GM21367 (cell line): ENCODE measurements at regions not wholly inside any gene's neighbourhood (a gene's known extent, or its start where the extent isn't known, plus 50 kb on each side); places are given as distances from the start of the nearest gene placed in this dataset.

Experiments used
- ATAC-seq: cut with Tn5 transposase; IDR thresholded peaks from one replicate; pipeline ENCODE4 v1.9.1; 2021; ENCODE audit not compliant: unreplicated experiment

GRCh38 chr20:57928181-57928967, 218.6 kb upstream of the PMEPA1 start:
- ATAC-seq = no peak

- no peak for ATAC-seq
These were observed 217.6 kb upstream of the PMEPA1 start for GRCh38 chr20:57927376-57927775.

- no peak for ATAC-seq
These were observed 212.9 kb upstream of the PMEPA1 start for GRCh38 chr20:57922706-57923105.

DNA sequence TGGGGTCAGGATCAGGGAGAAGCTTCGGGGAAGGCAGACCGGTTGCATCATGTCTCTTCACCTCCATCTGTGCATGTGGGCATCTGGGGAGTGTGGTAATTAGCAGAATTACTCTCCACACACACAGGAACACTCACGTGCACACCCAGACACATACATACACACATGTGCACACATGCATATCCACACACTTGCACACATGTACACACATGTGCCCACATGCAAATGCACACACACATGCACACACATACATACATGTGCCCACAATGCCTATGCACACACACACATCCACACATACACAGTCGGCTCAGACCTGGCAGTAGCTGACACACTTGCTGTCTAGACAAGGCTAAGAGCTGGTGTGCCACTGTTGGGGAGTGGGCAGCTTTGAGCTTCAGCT, 212.3 kb upstream of the PMEPA1 start:
- ATAC-seq = no peak

DNA sequence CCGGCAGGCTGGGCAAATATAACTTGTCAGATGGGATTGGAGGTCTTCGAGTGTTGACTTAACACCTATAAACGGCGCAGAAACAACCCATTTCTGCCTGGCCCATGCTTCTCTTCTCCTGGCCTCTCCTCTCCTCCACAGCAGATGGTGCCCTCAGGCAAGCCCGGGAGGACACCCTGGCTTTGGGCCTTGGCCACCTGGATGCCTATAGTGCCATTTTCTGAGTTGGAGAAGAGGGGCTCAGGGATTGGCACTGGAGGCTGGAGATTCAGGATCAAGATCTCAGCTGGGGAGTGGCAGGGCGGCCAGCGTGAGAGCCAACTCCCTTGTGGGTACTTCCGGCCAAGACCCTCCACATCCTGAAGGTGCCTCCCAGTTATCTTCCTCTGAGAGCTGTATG, 211.9 kb upstream of the PMEPA1 start:
- ATAC-seq = no peak

DNA sequence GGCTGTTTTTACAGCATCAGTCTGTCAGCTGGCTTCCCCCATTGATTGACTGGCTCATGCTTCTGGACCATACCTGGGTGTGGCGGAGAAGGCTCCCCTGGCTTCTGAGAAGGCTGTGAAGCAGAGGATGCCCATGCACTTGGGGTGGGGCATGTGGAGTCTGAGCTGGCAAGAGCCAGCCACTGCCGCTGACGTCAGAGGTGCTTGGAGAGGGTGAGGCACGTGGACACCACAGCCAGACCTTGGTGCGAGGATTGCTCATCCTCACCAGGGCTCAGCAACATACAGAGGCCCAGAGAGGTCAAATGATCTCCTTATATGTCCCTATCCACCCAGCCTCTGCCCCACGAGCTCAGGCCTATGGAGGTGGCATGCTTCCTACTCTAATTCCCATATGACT, 211.2 kb upstream of the PMEPA1 start:
- ATAC-seq = no peak

DNA sequence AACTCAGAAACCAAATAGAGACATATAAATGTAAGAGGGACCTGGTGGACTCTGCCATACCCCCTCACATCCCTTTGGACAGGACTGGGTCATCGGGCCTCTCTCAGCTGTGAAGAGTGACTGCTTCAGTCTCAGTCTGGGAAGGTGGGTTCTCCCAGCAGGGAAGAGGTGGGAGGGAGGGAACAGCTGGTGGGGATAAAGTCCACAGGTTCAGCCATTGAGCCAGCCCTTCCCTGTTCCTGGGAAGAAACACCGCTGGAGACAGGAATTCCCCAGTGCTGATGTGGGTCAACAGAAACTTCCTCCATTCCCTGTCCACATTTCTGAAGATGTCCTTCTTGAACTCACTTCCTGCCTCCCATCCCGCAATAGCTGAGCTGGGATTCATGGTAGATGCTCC, 209.2 kb upstream of the PMEPA1 start:
- no peak for ATAC-seq

- no peak for ATAC-seq
These were observed 208.7 kb upstream of the PMEPA1 start for GRCh38 chr20:57918551-57918950.

DNA sequence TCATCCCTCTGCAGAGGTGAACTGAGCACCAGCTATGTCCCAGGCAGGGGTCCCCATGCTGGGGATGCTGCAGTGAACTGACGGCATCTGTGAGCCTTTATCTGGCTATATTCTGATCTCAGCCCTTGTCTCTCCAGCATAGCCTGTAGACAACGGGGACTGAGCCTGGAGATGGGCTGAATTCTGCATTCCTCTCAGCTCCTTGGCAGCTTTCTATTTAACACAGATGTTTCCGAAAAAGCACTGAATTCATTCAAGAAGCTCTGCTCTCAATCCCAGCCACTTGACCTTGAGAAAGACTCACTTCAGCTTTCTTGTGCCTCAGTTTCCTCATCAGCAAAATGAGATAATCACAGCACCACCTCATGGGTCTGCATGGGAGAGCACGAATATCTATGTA, 204.4 kb upstream of the PMEPA1 start:
- ATAC-seq = no peak

DNA sequence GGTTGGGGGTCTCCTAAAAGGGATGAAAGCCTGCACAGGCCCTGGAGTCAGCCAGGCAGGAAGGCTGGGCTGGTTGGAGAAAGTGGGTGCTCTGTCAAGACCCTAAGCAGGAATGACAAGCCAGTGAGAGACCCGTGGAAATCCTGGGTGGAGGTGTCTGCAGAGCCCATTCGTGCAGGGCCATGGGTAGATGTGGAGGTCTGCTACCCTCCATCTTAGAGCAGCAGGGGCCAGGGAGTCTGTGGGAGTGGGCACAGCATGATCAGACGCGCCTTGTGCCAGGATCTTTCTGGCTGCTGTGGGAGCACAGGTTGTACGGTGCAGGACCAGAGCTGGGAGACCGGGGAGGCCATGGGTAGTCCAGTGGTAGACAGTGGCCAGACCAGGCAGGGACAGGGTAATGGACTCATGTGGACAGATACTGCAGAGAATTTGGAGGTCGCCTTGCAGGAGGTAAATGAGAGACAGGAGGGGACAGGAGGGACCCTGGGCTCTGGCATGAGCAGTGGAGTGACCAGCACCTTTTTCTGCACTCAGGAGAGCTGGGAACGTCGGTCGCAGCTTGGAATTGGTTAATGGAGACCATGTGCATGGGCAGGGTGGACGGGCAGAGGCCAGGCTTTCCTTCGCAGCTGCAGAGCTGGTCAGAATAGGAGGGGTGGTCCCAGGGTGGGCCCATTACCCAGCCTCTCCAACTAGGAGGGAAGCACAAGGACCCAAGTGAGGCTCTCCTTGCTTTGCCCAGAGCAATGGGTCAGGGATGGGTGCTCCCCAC, 203.5 kb upstream of the PMEPA1 start:
- ATAC-seq = no peak

- ATAC-seq = no peak
These were observed 202.4 kb upstream of the PMEPA1 start for GRCh38 chr20:57912227-57912582.

DNA sequence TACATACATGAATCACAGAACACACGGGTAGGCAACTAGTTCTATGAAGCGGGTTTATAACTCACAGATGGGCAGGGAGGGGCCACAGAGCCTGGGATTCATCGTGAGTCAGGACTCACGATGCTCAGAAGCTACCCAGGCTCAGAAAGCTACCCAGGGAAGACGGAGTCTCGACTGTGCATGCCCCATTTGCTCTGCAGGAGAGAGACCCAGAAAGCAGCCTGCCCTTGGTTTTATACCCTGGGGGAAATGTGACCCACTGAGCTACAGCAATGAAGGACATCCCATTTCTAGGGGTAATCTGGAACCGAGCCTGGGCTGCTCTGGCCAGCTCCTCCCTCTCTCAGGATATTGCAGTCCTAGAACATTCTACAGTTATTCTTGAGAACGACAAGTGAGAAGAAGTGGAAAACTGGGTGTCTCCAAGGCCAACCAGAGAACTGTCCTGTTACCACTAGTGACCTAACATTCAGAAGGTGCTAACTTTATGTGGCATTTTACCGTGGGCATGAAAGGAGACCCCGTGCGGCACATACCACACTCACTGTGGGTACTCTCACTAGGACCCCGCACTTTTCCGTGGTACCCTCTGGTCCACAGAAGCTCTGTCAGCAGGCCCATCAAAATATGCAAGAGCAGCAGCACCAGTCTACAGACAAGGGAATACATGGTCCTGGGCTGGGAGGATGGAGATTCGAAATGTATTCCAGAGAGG, 201.9 kb upstream of the PMEPA1 start:
- ATAC-seq = no peak

GRCh38 chr20:57910716-57911115, 200.9 kb upstream of the PMEPA1 start:
- no peak for ATAC-seq

DNA sequence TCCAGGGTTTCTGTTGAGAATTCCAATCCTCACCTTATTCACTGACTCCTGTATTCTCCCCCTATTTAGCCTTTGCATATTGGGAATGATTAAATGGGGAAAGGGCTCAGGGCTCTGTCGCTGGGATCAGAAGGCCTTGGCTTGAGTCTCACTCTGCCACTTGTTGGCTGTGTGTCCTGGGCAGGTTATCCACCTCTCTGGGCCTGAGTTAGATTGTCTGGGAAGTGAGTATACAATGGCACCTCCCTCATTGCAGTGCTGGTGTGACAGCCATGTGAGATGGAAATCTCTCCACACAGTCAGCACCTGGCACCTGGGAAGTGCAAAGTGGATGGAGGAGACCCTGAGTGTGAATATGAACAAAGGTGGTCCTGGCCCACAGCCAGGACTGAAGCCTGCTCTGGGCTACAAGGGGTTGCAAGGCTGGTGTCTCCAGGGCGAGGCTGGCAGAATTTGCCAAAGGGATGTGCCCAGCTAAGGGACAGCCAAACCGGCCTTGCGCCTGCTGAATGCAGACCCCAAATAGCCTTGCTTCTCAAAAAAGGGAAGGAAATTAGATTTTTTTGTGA, 200.0 kb upstream of the PMEPA1 start:
- no peak for ATAC-seq

DNA sequence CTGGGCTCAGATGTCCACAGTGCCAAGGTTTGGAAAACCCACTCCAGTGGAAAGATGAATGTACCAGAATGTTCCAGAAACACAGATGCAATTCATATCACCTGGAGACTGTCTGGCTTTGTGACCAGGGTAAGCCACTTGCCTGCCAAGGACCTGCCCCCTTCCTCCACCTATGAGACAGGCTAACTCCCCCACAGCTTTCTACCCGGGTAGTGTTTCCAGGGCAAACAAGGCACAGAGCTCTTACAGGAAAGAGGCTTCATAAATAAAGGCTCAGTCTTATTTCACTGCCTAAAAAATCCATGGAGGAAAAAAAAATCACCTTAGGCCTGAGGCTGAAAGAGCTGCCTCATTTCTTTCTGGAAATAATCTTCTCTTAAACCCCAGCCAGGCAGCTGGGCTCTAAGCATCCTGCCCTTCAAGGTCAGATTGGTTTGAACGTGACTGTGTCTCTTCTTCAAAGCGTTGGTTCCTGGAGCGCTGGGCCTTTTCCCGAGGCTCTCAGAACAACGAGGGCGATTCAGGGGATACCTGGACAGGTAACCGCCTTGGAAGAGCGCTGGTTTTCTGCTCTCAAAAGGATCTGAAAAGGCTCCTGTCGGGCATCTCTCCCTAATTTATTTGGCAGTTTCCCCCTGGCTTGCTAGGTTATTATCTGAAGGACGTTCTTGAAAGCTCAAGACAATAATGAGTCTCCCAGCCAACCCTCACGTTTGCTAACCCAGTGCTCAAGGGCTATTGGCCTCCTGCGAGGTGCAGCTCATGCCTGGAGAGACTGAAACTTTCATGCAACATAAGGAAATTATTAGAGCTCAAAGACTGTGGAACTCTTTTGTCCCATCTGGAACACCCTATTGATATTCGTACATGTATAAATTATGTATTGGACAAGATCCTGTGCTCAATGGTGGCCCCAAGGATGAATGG, 199.2 kb upstream of the PMEPA1 start:
- ATAC-seq = no peak

DNA sequence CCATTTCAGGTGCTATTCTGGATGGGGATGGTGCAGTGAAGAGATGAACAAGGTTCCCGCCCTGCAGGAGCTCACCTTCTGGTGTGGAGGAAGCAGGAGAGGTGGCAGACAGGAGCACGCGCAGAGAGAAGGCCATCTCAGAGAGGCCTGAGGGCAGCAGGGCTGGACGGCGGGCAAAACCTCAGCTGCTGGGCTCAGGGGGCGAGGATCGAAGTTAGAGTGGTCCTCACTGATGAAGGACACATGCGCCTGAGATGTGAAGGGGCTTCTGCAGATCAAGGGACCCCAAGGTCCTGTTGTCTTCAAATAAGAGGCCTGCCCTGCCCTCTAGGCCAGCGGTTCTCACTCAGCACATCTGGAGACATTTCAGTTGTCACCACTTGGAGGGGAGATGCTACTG, 198.4 kb upstream of the PMEPA1 start:
- no peak for ATAC-seq

DNA sequence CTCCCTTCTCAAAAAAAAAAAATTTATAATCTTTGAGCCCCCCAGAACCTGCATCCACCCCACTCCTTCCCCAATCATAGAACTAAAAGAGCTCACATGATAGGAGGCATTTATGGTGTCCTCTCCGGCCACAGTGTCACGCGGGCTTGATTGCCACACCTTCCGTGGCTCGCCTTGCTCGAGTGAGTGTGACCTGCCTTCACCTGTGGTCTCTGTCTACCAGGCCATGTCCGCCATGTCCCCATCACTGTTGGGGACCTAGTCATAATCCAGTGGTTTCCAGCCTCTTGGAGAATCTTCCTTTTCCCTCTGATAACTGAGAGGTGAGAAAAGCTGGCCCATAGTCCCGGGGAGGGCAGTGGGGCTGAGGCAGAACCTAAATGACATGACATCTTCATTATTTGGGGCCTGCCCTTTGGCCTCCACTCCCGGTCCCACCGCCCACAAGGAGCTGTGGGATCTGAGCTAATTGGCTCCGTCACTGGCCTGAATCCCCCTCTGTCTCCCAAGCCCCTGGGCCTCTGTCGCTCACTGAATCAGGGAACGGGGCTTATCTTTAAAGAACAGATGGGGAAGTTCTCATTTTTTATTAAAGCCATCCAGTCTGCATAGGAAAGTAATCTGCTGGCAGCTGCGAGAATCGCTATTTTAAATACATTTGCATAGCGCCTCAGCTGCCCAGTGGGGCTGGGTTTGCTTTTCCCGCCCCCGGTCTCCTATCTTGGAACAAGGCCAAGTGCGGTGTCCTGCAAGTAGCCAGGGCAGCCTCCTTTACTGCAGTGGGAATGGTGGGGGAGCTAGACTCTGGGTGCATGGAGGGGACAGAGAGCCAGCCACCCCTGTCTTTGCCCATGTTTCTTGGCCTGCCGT, 197.6 kb upstream of the PMEPA1 start:
- ATAC-seq = no peak

DNA sequence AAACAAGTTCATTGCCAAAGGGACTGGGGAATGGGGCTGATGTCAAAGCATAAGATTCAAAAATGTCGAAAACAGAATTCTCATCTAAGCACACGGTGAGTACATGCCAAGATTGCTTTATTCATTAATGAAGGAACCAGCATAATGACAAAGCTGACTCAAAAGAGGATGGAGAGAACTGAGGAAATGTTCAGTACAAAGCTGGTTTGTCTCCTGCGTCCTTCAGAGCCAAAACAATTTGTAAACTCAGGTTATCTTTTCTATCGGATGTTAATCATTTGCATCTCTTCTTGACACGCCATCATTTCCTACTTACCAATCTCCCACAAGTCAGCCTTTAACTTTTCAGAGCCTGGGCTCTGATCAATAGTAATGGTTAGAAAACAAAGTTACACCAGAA, 195.6 kb upstream of the PMEPA1 start:
- no peak for ATAC-seq

GRCh38 chr20:57904314-57905105, 194.7 kb upstream of the PMEPA1 start:
- no peak for ATAC-seq
